ENCODE measurements at regions not wholly inside any gene's neighbourhood (a gene's known extent, or its start where the extent isn't known, plus 50 kb on each side); places are given as distances from the start of the nearest gene placed in this dataset.

GRCh38 chr7:10212649-10213048 lies 761.0 kb upstream of the PHF14 start:
- no peak for TF ChIP-seq CTCF (IDR thresholded peaks at IDR 0.05; ENCODE audit: borderline replicate concordance, extremely low read depth, low read length, poor library complexity, severe bottlenecking)
- TF ChIP-seq EZH2 (IDR thresholded peaks at IDR 0.05; ENCODE audit: borderline replicate concordance, low read depth, low read length, severe bottlenecking): no peak
